NCI-H2029 (cell line): ENCODE measurements at regions not wholly inside any gene's neighbourhood (a gene's known extent, or its start where the extent isn't known, plus 50 kb on each side); places are given as distances from the start of the nearest gene placed in this dataset.
A peak's percentile ranks its signal among the peaks of the same experiment; 100 is the strongest.

Experiments
- DNase-seq: peaks from one replicate; lab custom pipeline; 2025; lab: John Stamatoyannopoulos, UW

- DNase-seq, result no peak
Measured at GRCh38 chr5:14017904-14018303, 73.4 kb upstream of the DNAH5 start.

- DNase-seq, result peak; percentile 16
Measured at GRCh38 chr5:14016549-14016948, 72.1 kb upstream of the DNAH5 start.

DNA sequence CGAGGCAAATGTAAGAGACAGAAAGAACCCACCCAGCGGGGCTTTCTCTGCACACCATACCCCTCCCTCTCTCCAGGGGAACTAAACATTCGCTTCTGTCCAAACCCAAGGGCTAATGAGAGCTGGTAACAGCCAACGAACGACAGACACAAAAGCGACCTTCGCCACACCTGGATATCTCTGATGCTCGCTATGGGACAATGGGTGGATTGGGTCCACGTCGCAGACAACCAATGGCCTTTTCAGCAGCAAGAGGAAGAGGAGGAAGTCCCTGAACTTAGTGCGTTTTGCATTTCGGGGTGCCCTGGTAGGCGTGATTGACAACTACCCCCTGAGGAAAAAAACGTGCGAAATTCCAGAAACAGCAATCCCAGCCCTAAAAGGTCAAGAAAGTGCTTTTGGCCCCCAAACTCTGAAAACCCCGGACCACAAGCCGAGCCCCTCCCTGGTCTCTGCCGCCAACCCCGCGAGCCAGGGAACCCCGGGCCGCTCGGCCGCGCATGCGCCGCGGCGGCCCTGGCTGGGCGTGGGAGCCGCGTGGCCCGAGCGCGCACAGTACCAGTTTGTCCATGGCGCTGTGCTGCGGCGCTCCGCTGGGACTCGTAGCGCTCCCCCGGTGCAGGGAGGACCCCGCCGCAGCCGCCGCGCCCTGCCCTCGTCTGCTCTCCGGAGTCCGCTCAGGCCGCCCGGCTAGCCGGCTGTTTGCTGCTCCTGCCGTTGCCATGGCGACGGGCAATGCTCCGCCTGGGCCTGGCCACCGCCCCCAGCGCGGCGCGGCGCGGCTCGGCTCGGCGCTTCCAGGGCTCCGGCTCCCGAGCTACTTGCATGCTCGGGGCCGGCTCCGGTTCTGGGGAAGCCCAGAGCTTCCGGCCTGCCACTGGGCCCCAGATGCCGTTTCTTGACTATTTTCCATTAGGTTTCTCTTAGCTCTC lies 66.9 kb upstream of the DNAH5 start:
- DNase-seq, result peak; percentile 93

DNA sequence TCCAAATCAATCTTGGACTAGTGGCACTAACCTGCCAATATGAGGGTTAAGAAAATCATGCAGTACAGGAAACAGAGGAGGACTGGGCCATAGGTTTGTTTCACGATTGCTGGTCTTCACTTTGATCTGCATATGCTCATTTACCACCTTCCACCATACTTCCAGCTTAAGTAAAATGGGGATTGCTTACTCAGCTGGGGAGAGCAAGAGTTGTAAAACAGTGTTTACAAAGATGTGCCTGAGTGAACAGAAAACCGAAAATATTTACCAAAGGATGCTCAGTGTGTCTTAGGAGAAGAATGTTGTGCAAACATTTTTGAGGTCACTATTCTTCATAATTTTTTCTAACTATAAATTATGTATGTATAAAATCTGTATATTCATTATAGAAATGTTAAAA lies 65.1 kb upstream of the DNAH5 start:
- DNase-seq, result peak; percentile 17

- peak; percentile 62 for DNase-seq
Measured at GRCh38 chr5:14008819-14009311, 64.4 kb upstream of the DNAH5 start.

- no peak for DNase-seq
Measured at GRCh38 chr5:14006823-14007520, 62.5 kb upstream of the DNAH5 start.

DNA sequence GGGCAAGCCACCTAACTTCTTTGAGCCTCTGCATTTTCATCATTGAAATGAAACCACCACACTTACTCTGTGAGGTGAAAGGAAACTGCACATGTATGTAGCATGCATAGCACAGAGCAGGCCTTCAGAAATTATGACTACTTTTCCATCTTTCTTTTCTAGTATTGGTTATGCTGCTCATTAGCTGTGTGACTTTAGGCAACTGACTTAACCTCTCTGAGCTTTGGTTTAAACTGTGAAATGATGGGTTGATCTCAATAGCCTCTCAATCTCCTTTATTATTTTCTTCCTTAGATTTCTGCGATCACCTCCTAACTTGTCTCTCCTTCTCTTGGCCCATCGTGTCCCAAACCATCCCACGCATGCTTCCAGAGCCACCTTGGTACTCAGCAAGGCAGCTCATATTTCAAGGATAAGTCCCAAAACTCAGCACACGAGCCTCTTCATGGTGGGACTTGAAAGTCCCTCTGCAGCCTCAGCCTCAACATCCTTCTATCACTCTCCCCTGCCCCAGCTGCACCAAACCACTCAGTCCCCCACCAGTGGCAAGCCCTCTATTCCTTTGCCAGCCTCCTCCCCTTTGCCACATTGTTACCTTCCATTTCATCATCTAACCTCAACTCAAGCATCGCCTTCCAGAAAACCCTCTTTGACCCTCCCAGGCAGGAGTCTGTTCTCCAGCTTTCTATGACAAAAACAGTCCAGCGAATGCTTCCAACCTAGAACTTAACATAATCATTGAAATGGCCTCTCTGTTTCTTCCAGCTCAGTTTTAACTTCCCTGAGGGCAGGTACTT lies 60.3 kb upstream of the DNAH5 start:
- DNase-seq, result peak; percentile 8

- no peak for DNase-seq
Measured at GRCh38 chr5:14003936-14004335, 59.4 kb upstream of the DNAH5 start.

- DNase-seq, result no peak
Measured at GRCh38 chr5:14003513-14003912, 59.0 kb upstream of the DNAH5 start.

- DNase-seq, result no peak
Measured at GRCh38 chr5:13998254-13998653, 53.8 kb upstream of the DNAH5 start.

DNA sequence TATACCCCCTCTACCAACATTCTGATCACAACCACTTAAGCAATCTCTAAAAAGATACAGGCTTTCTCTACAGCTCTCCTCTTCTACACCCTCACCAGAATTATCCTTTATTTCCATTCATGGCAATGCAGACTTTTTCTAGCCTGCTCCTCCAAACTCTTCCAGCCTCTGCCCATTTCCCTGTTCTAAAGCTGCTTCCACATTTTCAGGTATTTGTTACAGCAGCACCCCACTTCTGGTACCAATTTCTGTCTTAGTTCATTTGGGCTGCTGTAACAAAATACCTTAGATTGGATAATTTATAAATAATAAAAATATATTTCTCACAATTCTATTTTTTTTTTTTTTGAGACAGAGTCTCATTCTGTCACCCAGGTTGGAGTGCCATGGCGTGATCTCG lies 53.0 kb upstream of the DNAH5 start:
- no peak for DNase-seq

GRCh38 chr5:13994621-13995253 lies 50.2 kb upstream of the DNAH5 start:
- peak; percentile 52 for DNase-seq
